Stimulated activated CD8-positive, alpha-beta memory T cell treated with anti-CD3 and anti-CD28 coated beads, Interleukin-2, amount 100 ng/mL, for 48 hours (primary cell): ENCODE measurements at regions not wholly inside any gene's neighbourhood (a gene's known extent, or its start where the extent isn't known, plus 50 kb on each side); places are given as distances from the start of the nearest gene placed in this dataset.

Experiments used
- DNase-seq, 2 donors: peaks; one replicate each; pipeline ENCODE4 v3.0.0-alpha.2; 2020; ENCODE audit warnings: low read depth in 2 of 2

DNA sequence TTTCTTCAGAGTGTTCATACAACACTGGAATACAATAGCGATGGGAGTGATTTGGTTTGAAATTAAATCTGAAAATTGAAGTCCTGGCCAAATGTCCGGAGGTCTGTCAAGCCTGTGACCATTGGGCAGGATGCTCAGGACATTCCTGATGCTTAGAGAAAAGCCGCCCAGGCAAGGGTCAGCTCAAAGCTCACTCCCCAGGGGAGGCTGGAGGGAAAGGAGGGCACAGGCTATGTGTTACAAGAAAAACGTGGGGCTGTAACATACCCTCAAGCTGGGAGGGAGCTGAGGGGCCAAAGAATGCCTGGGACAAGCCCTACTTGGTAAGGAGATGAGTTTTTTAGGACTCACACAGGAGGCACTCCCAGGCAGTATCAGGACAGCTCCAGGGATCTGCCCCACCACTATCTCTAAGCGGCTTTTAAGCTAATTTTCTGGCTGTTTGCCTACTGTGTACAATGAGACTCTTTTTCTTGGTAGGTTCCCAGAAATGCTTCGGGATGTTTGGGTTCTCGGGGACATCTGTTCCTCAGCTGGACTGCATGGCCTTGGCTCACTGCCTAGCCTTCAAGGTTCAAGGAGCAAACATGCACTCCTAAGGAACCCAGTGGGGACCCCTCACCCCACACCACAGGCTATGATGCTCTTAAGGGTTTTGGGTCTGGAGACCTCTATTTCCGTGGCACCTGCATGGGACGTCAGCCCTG, 500.1 kb downstream of the BRD1 start:
- DNase-seq, result no peak

DNA sequence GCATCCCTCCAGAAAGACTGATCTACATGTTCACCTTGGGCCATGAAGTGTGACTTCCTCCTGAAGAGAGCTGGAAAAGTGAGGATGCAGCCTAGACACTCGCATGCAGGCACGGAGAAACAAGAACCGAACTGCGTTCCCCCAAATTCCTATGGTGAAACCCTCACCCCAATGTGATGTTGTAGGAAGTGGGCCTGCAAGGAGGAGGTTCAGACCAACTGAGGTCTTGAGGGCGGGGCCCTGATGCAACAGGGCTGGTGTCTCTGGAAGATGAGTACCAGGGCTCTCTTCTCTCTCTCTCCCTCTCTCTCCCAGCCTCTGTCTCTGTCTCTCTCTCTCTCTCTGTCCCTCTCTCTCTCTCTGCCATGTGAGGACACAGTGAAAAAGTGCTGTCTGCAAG, 501.1 kb downstream of the BRD1 start:
- no peak for DNase-seq

DNA sequence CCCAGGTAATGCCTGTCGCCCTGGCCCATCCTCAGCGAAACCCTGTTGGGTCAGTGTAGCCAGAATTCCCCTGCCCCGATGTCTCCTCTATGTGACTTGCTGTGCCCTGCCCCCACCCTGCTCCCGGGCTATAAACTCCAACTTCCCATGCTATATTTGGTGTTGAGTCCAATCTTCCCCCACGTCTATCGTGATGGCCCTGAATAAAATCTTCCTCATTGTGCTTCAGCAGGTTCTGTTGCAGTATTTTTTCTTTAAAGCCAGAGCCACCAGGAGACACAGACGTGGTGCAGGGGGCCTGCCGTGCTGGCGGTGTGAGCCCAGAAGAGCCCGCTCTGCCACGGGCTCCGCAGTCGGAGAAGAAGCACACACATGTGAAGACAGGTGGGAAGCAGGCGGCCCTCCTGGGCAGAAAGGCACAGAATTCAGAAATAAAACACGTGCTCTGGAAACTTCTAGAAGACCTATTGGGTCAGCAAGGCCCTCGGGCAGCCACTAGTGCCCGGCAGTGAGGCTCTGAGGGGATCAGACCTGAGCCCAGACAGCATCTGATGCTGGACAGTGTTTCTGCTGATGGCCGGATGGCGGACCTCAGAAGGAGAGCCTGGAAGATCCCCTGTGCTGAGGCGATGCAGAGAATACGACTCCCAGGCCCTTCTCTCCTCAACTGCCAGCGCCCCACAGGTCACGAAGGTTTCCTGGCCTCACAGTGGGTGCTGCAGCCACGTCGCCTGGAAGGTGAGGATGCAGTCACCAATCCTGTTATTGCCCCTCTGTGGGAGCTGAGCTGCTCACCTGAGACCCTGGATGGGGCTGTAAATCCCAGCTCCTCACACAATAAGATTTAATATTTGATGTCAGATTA, 501.9 kb downstream of the BRD1 start:
- DNase-seq, result no peak

DNA sequence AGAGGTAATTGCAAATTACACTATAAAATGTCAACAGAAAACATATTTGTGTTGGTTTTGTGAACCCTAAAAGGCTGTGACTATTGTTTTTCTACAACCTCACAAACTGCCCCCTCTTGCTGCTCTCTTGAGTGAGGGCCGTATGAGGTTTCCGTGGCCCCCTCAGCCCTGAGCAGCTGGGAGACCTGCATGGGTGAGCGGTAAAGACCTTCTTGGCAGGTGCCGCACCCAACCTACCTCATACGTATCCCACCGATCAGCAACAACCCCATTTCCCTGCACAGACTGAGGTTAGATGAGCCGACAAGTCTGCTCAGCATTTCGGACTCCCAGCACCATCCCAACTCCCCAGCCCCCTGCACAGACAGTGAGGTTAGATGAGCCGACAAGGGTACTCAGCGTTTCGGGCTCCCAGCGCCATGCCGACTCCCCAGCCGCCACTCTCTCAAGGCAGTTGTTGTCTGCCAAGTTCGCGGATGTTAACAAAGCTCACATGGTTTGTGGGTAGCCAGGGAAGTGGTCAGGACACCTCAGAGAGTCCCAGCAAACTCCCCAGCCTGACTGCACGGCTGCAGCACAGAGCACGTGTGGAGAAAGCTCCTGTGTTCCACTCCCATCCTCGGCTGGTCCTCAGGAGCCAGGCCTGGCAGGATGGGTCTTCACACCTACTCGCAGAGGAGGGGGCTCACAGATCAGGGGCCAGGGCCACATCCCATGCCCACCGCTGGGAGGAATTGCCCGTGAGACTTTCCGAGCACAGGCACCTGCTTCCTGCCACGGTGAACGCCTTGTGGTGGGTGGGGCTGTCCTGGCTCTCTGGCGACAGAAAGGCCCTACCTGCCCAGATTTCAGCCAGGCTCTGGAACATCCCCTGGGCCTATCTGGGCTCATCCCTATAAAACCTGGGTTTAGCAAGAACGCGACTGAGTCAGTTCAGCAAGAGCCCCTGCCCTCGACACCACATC, 502.9 kb downstream of the BRD1 start:
- no peak for DNase-seq

DNA sequence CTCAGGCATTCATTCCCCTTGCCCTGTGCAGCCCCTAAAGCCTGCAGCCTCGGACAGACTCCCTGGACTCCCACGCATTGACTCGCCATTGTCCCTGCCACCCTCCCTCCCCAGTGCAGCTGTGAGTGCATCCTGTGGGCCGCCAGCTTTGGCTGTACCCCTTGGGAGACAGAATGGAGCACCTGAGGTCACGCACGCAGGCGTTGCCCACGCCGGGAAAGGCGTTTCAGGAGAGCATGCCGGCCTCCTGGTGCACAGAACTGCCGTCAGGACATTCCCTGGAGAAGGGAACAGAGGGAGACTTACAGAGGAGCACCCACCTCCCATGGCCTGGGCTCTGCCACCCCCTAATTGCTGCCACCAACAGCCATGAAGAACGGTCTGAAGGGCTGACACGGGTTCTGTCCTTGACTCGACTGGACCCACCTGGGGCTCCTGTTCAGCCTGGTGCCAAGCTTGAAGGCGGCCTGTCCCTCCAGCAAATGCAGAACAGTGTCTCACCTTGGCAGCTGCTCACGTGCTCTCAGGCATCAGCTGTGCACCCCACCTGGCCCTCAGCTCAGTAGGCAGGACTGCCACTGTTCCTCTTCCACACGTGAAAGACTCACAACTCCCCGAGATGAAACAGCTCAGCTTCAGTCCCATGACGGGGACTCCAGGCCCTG, 503.8 kb downstream of the BRD1 start:
- no peak for DNase-seq

DNA sequence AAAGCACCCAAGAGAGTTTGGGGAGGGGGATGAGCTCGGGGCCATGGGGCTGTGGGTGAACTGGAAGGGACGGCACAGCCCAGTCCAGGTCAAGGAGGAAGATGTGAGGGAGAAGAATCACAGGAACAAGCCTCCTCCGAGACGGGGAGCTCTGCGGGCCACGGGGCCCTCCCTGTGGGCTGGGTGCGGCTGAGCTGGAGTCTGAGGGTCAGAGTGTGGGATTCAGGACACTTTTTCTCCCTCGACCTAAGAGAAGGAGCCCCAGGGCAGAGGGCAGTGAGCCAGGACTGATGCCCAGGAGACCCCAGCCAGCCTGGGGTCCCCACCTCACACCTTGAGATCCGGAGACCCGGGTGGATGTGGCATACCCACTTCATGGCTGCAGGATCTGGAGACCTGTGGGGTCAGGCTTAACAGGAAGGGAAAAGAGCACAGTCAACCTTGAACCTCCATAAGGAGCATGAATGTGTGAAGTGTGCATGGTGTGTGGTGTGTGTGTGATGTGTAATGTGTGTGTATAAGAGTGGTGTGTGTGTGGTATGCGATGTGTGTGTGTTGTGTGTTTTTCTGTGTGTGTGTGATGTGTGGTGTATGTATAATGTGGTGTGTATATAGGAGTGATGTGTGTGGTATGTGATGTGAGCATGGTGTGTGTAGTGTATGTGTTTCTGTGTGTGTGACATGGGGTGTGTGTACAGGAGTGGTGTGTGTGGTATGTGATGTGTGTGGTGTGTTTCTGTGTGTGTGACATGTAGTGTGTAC, 504.6 kb downstream of the BRD1 start:
- DNase-seq, result no peak

DNA sequence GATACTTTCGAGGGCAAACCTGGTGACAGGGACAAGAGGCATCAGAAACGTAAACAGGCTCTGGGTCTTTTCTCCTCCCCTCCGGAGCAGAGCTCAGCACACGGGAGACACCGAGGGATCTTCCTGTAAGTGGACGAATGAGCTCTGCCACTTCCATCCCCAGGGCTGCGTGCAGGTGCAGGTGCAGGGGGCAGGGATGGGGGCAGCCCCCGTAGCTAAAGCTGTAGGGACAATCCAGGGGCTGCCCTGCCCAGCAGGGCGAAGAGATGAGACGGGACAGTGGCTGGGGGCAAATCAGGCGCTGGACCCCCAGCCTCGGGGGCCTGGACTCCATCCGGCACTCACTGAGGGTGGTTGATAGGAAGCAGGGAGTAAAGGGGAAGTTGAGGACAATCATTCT, 505.4 kb downstream of the BRD1 start:
- DNase-seq, result no peak

DNA sequence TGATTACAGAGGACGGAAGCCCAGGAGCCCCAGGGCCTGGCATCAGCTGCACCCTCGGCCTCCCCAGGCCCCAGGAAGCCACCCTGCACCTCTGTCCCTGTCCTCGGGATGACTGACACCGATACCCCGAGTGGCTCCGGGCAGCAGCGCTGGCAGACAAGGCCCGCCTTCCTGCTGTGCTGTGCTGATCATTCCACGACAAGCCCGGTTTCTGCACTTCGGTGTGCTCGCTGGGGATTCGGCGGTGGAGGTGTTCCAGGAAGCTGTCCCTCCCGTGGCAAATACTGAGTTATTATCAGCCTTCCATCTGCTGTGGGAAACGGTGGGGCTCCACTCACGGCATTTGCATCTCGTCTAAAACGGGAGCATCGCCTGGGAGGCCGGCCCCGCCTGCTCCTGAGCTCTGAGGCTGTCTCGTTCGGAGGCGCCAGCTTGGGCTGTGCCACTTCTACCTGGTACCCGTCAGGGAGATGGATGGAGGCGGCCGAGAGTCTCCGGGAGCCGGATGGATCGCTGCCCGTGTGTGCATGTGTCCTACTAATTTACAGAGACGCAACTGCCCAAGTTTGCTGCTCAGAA, 506.1 kb downstream of the BRD1 start:
- no peak for DNase-seq

DNA sequence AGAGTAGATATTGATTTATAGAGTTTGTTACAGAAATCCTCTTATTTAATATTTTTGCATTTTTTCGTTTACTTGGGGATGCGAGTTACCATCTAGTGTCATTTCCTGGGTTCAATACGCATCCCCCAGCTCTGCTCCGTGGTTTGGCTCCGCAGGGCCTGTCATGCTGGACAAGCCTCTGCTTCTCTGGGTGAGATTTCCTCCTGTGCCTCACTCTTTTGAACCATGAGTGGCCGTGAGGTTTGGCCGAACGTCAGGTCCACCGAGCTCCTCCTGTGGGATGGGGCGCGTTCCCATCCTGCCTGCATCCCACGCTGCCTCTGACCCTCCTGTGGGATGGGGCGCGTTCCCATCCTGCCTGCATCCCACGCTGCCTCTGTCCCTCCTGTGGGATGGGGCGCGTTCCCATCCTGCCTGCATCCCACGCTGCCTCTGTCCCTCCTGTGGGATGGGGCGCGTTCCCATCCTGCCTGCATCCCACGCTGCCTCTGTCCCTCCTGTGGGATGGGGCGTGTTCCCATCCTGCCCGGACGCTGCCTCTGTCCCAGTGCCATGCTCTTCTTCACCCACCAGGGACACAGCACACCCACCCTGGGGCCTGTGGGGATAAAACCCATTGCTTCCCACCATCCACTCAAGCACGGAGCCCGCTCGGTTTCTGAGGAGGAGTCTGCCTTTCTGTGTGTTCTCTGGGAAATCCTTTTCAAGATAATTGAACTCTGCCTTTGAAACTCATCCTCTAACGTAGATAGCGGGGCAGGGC, 506.8 kb downstream of the BRD1 start:
- no peak for DNase-seq

DNA sequence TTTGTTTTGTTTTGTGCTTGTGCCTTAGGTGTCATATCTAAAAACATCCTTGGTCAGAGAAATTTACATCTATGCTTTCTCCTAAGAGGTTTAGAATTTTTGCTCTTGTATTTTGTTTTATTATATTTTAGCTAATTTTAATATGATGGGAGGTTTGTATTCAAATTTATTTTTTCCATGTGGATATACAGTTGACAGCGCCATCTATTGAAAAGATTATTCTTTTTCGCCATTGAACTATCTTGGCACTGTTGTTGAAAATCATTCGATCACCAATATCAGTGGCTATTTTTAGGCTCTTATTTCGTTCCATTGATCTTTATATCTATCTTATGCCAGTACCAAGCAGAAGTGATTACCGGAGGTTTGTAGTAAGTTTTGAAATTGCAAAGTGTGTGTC, 510.3 kb downstream of the BRD1 start:
- no peak for DNase-seq

DNA sequence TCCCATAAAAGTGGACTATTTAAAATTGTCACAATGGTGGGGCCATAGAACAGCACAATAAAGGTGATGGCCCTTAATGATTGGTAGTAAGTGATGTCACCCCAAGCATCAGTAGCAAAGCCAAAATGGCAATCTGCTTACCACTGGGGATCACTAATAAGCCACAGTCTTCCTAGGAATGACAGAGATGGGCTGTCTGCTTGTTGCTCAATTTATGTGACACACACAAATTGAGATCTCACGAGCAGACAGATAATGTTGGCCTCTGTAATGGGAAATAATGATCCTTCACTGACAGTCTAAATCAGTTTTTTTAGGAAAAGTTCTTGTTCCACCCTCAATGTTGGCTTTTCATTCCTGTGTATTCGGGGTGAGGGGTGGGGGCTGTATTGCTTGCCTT, 515.1 kb downstream of the BRD1 start:
- no peak for DNase-seq

DNA sequence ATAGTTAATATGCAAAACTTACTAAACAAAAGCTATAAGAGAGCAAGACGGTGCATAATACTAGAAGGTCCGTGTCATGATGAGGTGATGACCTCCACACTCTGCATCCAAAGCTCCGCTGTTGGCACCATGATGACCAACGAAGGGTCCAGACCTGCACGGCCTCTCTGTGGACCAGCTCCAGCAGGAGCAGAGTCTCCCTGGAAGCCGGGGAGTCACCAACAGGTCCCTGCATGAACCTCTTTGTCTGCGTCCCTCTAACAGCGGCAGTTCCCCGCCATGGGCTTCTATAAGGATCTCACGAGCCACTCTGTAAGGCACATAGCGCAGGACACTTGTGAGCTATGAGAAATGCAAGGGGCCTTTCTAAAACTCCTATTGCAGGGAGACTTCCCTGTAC, 517.3 kb downstream of the BRD1 start:
- DNase-seq, result no peak

DNA sequence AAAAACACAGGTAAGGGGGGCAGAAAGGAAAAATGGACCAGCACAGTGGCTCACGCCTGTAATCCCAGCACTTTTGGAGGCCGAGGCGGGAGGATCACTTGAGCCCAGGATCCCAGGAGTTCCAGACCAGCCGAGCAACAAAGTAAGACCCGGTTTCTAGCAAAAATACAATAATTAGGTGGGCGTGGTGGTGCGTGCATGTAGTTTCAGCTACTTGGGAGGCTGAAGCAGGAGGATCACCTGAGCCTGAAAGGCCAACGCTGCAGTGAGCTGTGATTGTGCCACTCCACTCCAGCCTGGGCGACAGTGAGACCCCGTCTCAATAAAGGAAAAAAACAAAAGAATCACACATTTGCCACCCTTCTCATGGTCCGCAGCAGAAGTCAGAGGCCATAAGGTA, 519.4 kb downstream of the BRD1 start:
- DNase-seq, result no peak

DNA sequence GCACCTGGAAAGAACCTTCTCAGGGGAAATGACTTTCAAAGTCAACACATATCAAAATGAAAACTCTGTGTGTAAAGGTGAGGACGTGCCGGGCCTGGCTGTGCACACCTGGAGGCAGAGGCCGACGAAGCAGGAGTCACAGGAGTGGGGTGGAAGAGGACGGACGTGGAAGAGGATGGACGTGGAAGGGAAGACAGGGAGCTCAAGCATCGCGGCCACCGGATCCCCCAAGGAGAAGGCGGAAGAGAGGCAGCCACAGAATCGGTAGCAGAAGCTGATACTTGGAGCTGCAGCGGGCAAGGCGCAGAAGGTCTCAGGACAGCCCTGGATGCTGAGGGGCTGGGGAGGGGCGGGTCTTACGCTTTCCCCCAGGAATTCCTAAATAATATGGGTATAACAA, 519.8 kb downstream of the BRD1 start:
- no peak for DNase-seq

DNA sequence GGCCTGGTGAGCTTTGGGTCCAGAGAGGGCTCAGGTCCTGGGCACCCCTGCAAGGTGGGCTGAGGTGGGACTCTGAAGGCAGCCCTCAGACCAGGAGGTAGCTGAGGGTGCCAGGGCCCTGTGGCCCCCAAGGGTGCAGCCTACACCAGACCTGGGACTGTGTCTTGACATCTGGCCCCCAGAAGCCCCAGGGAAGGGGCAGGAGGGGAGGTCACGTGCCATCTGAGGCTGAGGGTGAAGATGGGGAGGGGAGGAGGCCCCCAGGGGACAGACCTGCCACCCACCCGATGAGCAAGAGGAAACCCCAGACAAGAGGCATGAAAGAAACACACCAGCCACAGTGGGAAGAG, 520.2 kb downstream of the BRD1 start:
- DNase-seq, result no peak

DNA sequence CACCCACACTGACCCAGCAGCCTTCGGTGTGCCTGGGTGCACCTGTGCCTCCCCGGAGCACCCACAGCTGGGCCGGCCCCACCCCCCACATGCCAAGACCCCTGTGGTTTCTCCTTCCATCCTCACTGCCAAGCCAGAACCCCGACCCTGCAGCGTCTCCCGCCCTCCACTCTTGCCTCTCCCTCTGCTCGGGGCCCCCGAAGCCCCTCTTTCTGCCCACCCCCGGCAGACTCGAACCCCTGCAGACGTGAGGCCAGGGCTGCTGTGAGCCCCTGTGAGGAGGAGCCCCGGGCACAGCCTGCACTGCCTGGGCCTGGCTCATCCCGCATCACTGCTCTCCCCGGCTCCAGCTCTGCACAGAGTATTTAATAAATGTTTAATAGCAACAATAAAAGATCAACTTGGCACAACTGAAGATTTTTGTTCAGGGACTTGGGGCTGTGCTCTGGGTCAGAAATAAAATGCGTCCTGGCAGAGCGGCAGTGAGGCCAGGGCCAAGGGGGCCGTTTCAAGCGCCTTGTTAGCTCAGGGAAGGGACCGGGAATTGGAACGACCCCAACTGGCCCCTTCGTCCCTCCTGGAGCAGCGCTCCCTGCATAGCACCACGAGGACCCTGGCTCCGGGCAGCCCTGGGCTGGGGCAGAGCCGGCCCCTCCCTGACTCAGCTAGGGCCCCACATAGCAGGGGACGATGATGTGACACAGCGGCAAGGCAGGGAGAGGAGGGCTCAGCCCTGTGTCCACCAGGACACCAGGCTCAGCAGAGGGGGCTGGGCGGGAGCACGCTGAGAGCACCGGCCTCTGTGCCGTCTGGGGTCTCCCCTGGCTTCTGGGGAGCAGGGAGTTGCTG, 520.8 kb downstream of the BRD1 start:
- no peak for DNase-seq

DNA sequence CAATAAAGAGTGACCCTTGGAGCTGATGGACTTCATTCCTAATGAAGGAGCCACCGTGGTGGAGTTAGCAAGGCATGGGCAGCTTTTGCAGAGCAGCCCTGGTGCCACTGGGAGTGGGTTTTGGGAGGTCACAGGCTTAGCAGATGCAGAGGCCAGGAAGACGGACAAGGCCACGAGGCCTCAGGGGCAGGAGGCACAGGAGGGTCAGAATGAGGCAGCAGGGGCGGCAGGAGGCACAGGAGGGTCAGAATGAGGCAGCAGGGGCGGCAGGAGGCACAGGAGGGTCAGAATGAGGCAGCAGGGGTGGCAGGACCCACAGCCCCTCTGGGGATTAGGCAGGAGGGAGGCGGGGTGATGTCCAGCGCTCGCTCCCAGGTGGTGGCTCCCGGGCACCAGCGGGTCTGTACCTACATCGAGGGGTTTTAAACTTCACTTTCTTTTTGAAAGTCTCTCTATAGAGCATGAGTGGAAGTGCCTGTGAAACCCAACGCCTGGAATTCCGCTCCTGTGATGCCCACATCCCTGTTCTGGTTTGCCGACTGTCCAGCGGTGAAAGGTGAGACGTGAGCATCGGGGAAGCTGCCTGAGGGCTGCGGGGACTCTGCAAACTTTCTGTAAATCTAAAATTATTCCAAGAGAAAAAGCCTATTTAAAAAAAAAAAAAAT, 521.6 kb downstream of the BRD1 start:
- no peak for DNase-seq

DNA sequence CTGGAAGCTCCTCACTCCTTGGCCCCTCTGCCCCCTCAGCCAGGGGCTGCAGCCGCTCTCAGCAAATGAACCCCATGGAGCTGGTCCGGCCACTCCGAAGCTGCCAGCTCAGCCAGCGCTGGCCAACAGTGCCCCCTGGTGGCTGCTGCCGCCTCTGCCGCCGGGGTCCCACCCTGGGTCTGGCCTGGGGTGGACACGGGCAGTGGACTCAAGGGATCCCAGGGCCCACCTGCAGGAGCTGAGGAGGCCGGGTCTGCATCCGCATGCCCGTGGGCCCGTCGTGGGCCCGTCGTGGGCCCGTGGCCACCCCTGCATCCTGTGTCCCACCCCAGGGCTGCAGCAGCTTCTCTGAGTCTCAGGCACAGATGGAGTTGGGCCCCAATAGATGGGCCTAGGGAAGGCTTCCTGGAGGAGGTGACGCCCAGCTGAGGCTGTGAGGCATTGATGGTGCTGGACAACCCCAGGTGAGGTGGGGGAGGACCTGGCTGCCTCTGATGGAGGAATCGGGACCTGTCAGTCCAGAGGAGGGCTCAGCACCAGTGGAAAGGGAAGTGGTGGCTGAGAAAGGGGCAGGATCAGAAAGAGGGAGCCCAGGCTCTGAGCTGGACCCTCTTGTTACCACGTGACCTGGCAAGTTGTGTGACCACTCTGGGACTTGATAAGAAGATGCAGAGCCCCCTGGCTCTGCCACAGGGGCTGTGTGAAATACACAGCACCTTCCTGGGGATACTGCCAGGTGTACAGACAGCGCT, 522.3 kb downstream of the BRD1 start:
- DNase-seq, result peak; percentile 54 to 61
